ENCODE measurements at regions not wholly inside any gene's neighbourhood (a gene's known extent, or its start where the extent isn't known, plus 50 kb on each side); places are given as distances from the start of the nearest gene placed in this dataset.

GRCh38 chr6:12383448-12383847, 93.3 kb downstream of the EDN1 start:
- DNase-seq (ENCODE audit: low spot score), result no peak

DNA sequence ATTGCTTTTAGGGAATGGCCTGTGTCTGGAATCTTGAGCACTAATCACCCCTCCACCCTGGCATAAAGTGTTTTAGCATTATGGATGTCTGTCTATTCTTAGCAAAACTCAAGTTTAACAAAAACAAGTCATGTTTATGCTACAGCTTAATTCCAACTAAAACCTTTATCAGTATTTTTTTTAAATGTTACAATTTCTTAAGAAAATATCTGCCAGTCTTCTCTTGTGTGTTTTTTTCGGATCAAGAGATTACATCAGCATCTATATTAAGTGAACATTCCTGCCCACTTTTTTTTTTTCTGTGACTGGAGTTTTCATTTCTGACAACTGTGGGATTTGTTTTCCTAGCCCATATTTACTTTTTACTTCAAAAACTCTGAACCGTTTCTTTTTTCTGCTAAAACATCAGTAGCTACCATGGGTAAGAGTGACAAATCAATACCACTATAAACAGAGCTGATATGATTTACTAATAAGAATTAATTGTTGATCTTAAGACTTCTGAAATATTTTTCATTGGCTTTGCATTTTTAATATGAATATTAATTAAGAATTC, 94.3 kb downstream of the EDN1 start:
- DNase-seq (ENCODE audit: low spot score), result no peak

DNA sequence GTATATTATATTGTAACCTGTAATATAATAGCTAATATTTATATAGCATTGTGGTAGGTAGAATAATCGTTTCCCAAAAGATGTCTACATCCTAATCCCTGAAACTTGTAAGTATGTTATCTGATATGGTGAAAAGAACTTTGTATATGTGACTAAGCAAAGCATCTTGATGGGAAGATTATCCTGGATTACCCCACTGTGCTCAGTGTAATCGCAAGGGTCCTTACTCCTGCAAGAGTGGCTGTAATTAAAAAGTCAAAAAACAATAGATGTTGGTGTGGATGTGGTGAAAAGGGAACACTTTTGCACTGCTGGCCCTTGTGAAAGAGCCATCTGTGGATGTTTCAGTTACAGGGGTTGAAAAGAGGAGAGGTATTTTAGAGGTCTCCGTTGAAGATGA, 95.2 kb downstream of the EDN1 start:
- no peak for DNase-seq (ENCODE audit: low spot score)

DNA sequence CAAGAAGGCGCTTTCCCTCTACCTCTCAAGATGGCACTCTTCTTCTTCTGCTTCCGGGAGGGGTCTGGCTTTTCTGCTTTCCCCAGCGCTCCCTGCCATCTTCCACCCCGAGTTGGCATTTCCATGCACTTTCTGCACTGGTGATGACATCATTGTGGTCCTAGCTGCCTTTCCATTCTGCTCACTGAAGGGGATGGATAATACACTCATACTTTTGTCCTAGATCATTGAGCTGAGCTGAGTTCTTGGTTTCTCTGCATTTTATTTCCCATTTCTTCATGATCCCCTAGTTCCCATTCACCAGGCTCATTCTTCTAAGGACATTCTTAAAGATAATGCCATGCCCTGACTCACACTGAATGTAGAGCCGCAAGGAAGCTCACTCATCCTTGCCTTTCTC, 96.7 kb downstream of the EDN1 start:
- no peak for DNase-seq (ENCODE audit: low spot score)

- DNase-seq (ENCODE audit: low spot score), result no peak
Measured at GRCh38 chr6:12391472-12391871, 101.3 kb downstream of the EDN1 start.

GRCh38 chr6:12392490-12392889, 102.3 kb downstream of the EDN1 start:
- DNase-seq (ENCODE audit: low spot score), result no peak

DNA sequence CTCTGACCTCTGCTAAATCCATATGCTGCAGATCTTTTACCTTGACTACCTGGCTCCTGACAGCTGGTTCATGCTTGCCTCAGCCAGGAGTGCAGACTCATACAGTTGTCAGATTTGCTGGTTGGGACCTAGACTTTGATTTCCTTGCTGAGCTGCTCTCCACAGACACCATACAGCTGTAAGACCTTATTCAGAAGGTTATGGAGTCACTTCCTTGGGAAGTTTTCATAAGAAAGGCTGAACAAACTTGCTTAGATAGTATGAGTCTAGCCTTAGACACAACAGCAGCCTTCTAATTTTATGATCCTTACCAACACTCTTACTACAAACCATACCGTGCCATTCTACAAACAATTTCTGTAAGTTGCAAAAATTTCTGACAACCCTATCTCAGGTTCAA, 102.9 kb downstream of the EDN1 start:
- no peak for DNase-seq (ENCODE audit: low spot score)

- no peak for DNase-seq (ENCODE audit: low spot score)
Measured at GRCh38 chr6:12394170-12394569, 104.0 kb downstream of the EDN1 start.

DNA sequence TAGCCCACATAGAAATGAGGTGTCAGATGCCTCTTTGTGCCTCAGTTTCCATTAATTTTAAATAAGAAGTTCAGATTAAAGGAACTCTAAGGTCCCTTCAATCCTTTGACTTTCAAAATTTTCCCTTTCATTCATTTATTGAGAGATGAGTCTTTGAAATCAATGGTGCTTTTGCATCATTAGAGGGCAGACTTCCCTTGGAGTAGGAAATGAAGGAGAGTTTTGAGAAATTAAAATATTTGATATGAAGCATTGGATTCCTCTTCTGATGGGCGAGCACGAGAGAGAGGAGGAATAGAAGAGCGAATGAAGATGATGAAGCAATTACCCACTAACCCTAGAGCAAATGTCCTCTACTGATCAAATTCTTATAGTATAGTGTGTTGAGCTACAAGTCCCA, 105.7 kb downstream of the EDN1 start:
- DNase-seq (ENCODE audit: low spot score), result no peak

GRCh38 chr6:12401200-12401599, 111.0 kb downstream of the EDN1 start:
- DNase-seq (ENCODE audit: low spot score), result no peak

DNA sequence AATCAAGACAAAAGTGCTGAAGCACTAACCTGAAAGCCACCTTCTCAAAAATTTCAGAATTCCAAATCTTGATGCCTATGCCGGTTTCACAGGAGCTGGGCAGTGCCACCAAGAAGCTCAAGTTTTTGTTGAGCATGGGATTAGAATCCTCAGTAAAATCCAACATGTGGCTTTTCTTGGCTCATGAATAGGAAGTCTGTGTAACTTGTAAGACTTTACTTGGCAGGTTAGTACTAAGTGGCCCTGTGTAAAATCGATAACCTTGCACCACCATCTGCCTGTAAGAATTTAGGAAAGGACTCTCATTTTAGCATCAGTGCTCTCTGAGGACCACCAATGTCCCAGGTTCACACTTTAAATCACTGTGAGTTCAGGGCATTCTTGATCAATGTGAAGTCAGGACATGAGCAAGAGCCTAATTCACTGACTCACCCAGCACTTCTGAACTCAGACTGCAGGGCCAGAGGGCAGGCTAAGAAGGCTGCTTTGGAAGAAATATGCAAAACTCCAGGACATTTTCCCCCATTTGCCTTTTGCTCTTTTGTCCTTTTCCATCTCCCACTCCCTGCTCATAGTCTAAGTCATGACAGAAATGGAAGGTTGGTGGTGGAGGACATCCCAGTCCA, 113.2 kb downstream of the EDN1 start:
- no peak for DNase-seq (ENCODE audit: low spot score)

DNA sequence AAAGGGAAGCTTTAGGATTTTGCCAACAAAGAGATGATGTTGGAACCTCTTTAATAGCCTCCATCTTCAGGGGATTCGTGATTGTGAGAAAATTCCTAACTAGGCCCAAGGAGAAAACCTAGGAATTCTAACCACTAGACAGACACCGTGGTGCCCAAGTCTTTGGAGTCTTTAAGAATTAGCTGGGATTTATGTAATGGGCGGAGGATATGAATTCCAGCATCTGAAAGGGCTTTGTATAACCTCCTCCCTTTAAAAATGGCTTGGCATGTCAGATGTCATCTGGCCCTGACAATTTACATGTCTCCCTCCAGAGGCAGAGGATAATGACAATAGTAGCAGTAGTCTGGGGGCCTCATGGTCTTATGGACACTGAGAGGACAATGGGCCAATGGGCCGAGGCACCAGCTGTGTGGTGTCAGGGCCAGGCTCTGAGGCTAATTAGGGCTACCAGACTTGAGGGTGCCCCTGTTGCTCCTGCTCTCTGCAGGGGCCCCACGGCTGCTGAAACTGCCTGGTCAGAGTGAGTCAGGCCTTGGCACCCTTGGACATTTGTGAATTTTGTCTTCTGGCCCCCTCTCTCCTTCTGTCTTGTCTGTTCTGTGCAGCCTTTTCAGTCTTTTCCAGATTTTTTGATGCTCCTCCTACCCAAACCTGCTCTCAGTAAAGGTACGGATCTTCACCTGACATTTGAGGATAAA, 113.9 kb downstream of the EDN1 start:
- DNase-seq (ENCODE audit: low spot score), result no peak

GRCh38 chr6:12404651-12405050, 114.5 kb downstream of the EDN1 start:
- DNase-seq (ENCODE audit: low spot score), result no peak

- no peak for DNase-seq (ENCODE audit: low spot score)
Measured at GRCh38 chr6:12408752-12409151, 118.6 kb downstream of the EDN1 start.

DNA sequence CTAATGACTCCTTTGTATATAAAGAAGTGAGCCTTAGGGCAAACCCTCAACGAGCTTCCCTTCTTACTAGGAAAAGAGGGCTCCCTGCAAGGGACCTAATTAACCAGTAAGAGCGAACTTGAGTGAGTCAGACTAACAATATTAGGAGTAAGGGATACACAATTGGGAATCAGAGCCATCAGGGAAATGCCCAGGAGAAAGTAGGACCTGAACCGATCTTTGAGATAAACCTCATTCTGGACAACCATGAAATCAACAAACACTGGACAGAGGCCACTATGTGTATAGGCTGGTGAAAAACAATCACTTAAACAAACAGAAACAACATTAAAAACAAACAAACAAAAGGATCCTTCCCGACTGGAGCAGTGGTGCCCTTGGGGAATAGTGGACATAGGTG, 120.8 kb downstream of the EDN1 start:
- DNase-seq (ENCODE audit: low spot score), result no peak

- no peak for DNase-seq (ENCODE audit: low spot score)
Measured at GRCh38 chr6:12414096-12414675, 124.0 kb downstream of the EDN1 start.

DNA sequence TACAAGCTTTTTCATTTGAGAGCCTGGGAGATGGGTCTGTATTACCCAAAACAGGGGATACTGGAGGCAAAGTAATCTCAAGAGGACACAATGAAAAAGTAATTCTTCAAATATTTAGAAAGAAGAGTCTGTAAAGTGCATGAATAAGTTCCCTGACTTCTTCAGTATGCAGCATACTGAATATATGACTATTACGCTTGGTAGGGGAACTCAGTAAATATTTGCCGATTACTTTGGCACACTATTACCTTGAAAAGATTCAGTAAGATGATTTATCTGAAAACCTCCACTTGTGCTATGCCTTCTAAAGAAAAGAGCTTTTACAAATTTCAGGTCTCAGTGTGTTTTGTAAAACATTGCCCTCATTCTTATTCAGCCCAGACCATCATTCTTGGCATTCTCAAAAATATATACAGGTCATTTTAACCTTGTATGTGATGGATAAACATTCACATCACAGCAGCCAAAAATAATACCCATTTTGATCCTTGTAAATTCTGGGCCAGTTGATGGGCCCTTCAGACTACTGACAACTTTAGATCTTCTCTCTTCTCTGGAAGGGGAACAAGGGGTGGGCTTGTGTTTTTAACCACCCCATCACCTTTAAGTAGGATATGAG, 125.9 kb downstream of the EDN1 start:
- no peak for DNase-seq (ENCODE audit: low spot score)

DNA sequence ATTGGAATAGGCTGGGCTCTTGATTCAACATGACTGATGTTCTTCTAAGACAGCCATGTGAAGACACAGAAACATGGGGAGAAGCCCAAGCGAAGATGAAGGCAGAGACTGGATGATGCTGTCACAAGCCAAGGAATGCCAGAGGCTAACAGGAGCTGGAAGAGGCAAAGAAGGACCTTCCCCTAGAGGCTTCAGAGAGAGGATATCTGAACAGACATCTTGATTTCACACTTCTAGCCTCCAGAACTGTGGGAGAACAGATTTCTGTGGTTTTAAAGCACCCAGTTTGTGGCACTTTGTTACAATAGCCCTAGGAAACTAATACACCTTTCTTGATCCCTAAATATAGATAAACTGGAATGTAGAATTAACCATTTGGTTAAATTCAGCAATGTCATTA, 127.0 kb downstream of the EDN1 start:
- no peak for DNase-seq (ENCODE audit: low spot score)

- no peak for DNase-seq (ENCODE audit: low spot score)
Measured at GRCh38 chr6:12418946-12419345, 128.8 kb downstream of the EDN1 start.

DNA sequence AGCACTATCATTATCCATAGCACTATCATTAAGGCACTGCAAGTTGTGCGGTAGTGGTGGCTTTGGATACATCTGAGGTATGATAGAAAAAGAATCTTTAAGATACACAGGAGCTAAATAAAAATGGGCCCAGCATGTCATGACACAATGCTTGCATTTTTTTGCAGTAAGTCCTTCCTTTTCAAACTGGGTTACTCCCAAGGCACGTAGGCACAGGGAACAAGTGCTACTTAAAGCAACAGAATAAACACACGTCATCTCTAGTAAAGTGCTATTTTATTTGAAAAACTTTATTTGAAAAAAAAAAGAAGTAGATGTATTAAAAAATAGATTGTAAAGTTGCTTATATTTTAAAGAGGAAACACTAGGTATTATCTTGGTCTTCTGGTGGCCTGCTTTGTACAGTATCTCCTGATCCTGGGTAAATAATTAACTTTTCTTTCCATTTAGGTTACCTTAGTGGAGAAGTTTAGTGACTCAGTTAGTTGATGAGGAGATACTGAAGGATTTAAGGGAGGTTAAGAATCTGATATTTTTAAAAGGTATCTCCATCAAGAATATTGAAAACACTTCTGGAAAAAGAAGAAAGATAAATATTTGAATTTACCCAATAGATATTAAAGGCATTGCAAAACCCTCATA, 129.6 kb downstream of the EDN1 start:
- DNase-seq (ENCODE audit: low spot score), result no peak

GRCh38 chr6:12420626-12421025, 130.5 kb downstream of the EDN1 start:
- DNase-seq (ENCODE audit: low spot score), result no peak

- no peak for DNase-seq (ENCODE audit: low spot score)
Measured at GRCh38 chr6:12421596-12421995, 131.4 kb downstream of the EDN1 start.

Measured in ureter (tissue), 1 donor.